WTC11 (cell line): ENCODE measurements at regions not wholly inside any gene's neighbourhood (a gene's known extent, or its start where the extent isn't known, plus 50 kb on each side); places are given as distances from the start of the nearest gene placed in this dataset.

Source experiments
- ATAC-seq: fragments of 200-7000 bp; cut with Tn5 transposase; 2 replicates; pipeline ENCODE4 v1.10.0; 2021; ENCODE audit warnings: mild to moderate bottlenecking, moderate library complexity
- CTCF ChIA-PET: fragments of 300-600 bp; sonication (Branson Sonifier 250); formaldehyde crosslinking; loops from one replicate; lab custom pipeline; 2021; ENCODE audit warnings: antibody characterized with exemption; lab: Charles Lee
- POLR2A ChIA-PET: fragments of 350-600 bp; sonication (Branson Sonifier 250); formaldehyde crosslinking; loops from one replicate; lab custom pipeline; 2021; ENCODE audit warnings: antibody characterized with exemption; lab: Charles Lee
- DNase-seq: peaks from one replicate; pipeline ENCODE4 v3.0.0; 2021; ENCODE audit warnings: low spot score
- H3K27ac Mint-ChIP-seq: 2 replicates; pipeline ENCODE4 v1.8.0; 2021; ENCODE audit warnings: mixed read lengths
- H3K27me3 Mint-ChIP-seq: 2 replicates; pipeline ENCODE4 v1.8.0; 2021; ENCODE audit warnings: low read depth, mild to moderate bottlenecking, moderate library complexity, mixed read lengths
- H3K36me3 Mint-ChIP-seq: 2 replicates; pipeline ENCODE4 v1.8.0; 2021; ENCODE audit warnings: mixed read lengths
- H3K4me1 Mint-ChIP-seq: 2 replicates; pipeline ENCODE4 v1.8.0; 2022; ENCODE audit warnings: mixed read lengths
- H3K4me3 Mint-ChIP-seq: 2 replicates; pipeline ENCODE4 v1.8.0; 2021; ENCODE audit warnings: mild to moderate bottlenecking, moderate library complexity, mixed read lengths
- H3K9me3 Mint-ChIP-seq: 2 replicates; pipeline ENCODE4 v1.8.0; 2021; ENCODE audit warnings: mixed read lengths
- CREB1 ChIP-seq: sonication (generic); formaldehyde crosslinking; IDR thresholded peaks from 2 replicates; pipeline ENCODE4 v1.8.0; 2023; ENCODE audit warnings: mild to moderate bottlenecking, missing genetic modification reagents
- CTCF ChIP-seq: fragments of 200-600 bp; IDR thresholded peaks from 2 replicates; pipeline ENCODE4 v1.8.0; 2022; ENCODE audit warnings: antibody characterized with exemption
- HMGXB4 ChIP-seq: sonication (generic); formaldehyde crosslinking; IDR thresholded peaks from 2 replicates; pipeline ENCODE4 v1.8.1; 2023; ENCODE audit warnings: mild to moderate bottlenecking, moderate library complexity, missing genetic modification reagents
- NFATC4 ChIP-seq: fragments of 250-450 bp; sonication (Bioruptor Pico); IDR thresholded peaks from 2 replicates; pipeline ENCODE4 v1.9.0; 2021; ENCODE audit warnings: mild to moderate bottlenecking
- TEAD4 ChIP-seq: sonication (generic); formaldehyde crosslinking; IDR thresholded peaks from 2 replicates; pipeline ENCODE4 v1.8.0; 2022; ENCODE audit warnings: mild to moderate bottlenecking, missing genetic modification reagents
- USF2 ChIP-seq: sonication (generic); formaldehyde crosslinking; IDR thresholded peaks from 2 replicates; pipeline ENCODE4 v1.8.1; 2023; ENCODE audit warnings: mild to moderate bottlenecking, missing genetic modification reagents, moderate library complexity
- ZBTB21 ChIP-seq: sonication (generic); formaldehyde crosslinking; IDR thresholded peaks from 2 replicates; pipeline ENCODE4 v1.8.1; 2023; ENCODE audit warnings: mild to moderate bottlenecking, missing genetic modification reagents, borderline replicate concordance
- ZNF425 ChIP-seq: fragments of 250-450 bp; sonication (Bioruptor Pico); conservative IDR thresholded peaks from 2 replicates; pipeline ENCODE4 v1.9.0; 2021; ENCODE audit warnings: mild to moderate bottlenecking
- ZNF671 ChIP-seq: fragments of 250-450 bp; sonication (Bioruptor Pico); IDR thresholded peaks from 2 replicates; pipeline ENCODE4 v1.8.0; 2021; ENCODE audit warnings: mild to moderate bottlenecking
- TF ChIP-seq, protein P1 (sequence below): sonication (generic); formaldehyde crosslinking; IDR thresholded peaks from 2 replicates; pipeline ENCODE4 v1.8.1; 2022; ENCODE audit warnings: mild to moderate bottlenecking, moderate library complexity, missing genetic modification reagents
- TF ChIP-seq, protein P2 (sequence below): fragments of 250-450 bp; sonication (Bioruptor Pico); IDR thresholded peaks from 2 replicates; pipeline ENCODE4 v1.8.0; 2021; ENCODE audit warnings: mild to moderate bottlenecking
- TF ChIP-seq, protein P3 (sequence below): sonication (generic); formaldehyde crosslinking; IDR thresholded peaks from 2 replicates; pipeline ENCODE4 v1.8.0; 2023; ENCODE audit warnings: mild to moderate bottlenecking, missing genetic modification reagents

GRCh38 chr6:84500726-84501125 is 263.7 kb downstream of the TBX18 start:
- ChIA-PET POLR2A (no interaction called here), CTCF (interaction anchor here (2.0 kb wide), 1 partner anchor 79 kb away, joined by 6 read pairs; no protein-coding TSS in a partner anchor)
- peaks cover 21% of the 10 kb centered on the region for H3K27me3 Mint-ChIP-seq
- no peak for TF ChIP-seq HMGXB4
- TF ChIP-seq, protein P1, sequence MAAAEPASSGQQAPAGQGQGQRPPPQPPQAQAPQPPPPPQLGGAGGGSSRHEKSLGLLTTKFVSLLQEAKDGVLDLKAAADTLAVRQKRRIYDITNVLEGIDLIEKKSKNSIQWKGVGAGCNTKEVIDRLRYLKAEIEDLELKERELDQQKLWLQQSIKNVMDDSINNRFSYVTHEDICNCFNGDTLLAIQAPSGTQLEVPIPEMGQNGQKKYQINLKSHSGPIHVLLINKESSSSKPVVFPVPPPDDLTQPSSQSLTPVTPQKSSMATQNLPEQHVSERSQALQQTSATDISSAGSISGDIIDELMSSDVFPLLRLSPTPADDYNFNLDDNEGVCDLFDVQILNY (CRISPR knock-in tag) = no peak
- H3K4me1 Mint-ChIP-seq = peaks cover 12% of the 10 kb centered on the region; the same call in 1 of the 2 replicates
- no peak for DNase-seq
- peaks cover 20% of the 10 kb centered on the region for H3K36me3 Mint-ChIP-seq
- ATAC-seq = no peak
- peaks cover 30% of the 10 kb centered on the region for H3K9me3 Mint-ChIP-seq
- H3K27ac Mint-ChIP-seq = no peak overlapping the region
- H3K4me3 Mint-ChIP-seq = no peak overlapping the region

DNA sequence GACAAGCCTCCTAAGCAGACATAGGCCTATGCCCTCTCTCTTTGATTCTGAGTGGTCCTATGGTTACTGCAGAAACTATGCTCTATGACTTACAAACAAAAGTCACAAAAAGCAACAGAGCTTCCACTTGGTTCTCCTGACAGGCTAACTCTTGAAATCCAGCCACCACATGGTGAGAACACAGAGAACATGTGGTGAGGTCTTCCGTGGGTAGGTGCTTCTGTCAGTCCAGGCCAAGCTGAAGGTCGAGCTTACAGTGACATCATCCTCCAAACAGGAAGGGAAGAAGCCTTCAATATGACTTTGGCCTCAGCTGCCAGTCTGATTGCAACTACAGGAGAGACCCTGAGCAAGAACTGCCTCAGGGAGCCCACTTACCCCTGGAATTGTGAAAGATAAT is 265.5 kb downstream of the TBX18 start:
- Mint-ChIP-seq H3K27me3 (peaks cover 21% of the 10 kb centered on the region), H3K36me3 (peaks cover 16% of the 10 kb centered on the region), H3K4me3 (no peak overlapping the region), H3K9me3 (peaks cover 21% of the 10 kb centered on the region), H3K27ac (no peak overlapping the region), H3K4me1 (peaks cover 12% of the 10 kb centered on the region; the same call in 1 of the 2 replicates)
- ATAC-seq (no peak), DNase-seq (no peak)
- ChIA-PET CTCF (interaction anchor here (0.7 kb wide), 1 partner anchor 77 kb away, joined by 3 read pairs; no protein-coding TSS in a partner anchor), POLR2A (no interaction called here)
- TF ChIP-seq CTCF (no peak), CREB1 (CRISPR knock-in tag) (no peak), NFATC4 (CRISPR knock-in tag) (no peak), TEAD4 (CRISPR knock-in tag) (no peak), USF2 (CRISPR knock-in tag) (no peak), ZNF425 (CRISPR knock-in tag) (no peak), ZNF671 (no peak), ZBTB21 (no peak)
- TF ChIP-seq, protein P2, sequence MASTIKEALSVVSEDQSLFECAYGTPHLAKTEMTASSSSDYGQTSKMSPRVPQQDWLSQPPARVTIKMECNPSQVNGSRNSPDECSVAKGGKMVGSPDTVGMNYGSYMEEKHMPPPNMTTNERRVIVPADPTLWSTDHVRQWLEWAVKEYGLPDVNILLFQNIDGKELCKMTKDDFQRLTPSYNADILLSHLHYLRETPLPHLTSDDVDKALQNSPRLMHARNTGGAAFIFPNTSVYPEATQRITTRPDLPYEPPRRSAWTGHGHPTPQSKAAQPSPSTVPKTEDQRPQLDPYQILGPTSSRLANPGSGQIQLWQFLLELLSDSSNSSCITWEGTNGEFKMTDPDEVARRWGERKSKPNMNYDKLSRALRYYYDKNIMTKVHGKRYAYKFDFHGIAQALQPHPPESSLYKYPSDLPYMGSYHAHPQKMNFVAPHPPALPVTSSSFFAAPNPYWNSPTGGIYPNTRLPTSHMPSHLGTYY = no peak
- TF ChIP-seq, protein P3, sequence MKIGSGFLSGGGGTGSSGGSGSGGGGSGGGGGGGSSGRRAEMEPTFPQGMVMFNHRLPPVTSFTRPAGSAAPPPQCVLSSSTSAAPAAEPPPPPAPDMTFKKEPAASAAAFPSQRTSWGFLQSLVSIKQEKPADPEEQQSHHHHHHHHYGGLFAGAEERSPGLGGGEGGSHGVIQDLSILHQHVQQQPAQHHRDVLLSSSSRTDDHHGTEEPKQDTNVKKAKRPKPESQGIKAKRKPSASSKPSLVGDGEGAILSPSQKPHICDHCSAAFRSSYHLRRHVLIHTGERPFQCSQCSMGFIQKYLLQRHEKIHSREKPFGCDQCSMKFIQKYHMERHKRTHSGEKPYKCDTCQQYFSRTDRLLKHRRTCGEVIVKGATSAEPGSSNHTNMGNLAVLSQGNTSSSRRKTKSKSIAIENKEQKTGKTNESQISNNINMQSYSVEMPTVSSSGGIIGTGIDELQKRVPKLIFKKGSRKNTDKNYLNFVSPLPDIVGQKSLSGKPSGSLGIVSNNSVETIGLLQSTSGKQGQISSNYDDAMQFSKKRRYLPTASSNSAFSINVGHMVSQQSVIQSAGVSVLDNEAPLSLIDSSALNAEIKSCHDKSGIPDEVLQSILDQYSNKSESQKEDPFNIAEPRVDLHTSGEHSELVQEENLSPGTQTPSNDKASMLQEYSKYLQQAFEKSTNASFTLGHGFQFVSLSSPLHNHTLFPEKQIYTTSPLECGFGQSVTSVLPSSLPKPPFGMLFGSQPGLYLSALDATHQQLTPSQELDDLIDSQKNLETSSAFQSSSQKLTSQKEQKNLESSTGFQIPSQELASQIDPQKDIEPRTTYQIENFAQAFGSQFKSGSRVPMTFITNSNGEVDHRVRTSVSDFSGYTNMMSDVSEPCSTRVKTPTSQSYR = no peak
